HG03064 (cell line): ENCODE measurements at regions not wholly inside any gene's neighbourhood (a gene's known extent, or its start where the extent isn't known, plus 50 kb on each side); places are given as distances from the start of the nearest gene placed in this dataset.
"Not testable (repeated sequence)": the region's sequence is repeated elsewhere in the genome, so short reads cannot be mapped to it uniquely, and the experiment has no call there.

Source experiments
- ATAC-seq: cut with Tn5 transposase; IDR thresholded peaks from one replicate; pipeline ENCODE4 v1.9.1; 2021; ENCODE audit warnings: low read depth; ENCODE audit not compliant: unreplicated experiment

GRCh38 chrX:45845142-45845541 is 644.5 kb upstream of the DIPK2B start:
- no peak for ATAC-seq

GRCh38 chrX:45843518-45843917 is 642.8 kb upstream of the DIPK2B start:
- ATAC-seq = no peak

- no peak for ATAC-seq
Observed at GRCh38 chrX:45842926-45843315, 642.2 kb upstream of the DIPK2B start.

DNA sequence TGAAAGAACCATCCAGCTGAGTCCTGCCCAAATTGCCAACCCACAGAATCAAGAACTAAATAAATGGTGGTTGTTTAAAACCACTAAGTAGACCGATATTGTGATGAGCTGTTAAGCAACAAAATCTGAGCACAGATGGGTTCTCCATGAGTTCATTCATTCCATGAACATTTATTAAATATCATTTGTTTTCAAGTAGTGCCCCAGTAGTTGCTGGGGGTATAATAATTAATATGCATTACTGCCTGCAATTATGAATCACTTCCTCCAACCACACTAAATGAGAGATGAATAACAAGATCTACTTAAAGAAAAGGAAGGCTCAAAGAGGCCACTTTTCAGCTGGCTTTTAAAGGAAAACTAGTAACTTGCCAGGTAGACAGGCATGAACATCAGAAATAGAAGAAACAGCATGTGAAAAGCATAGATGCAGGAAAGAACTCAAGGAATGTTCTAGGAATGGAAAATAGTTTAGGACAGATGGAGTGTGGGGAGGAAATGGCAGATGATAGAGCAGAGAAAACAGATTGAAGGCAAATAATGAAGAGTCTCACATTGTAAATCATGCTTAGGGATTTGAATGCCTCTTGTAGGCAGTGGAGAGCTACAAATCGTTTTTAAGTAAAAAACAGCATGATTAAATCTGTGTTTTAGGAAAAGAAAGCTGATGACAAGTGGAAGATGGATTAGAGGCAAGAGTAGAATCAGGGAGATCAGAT is 641.7 kb upstream of the DIPK2B start:
- no peak for ATAC-seq

GRCh38 chrX:45840411-45840950 is 639.8 kb upstream of the DIPK2B start:
- no peak for ATAC-seq

DNA sequence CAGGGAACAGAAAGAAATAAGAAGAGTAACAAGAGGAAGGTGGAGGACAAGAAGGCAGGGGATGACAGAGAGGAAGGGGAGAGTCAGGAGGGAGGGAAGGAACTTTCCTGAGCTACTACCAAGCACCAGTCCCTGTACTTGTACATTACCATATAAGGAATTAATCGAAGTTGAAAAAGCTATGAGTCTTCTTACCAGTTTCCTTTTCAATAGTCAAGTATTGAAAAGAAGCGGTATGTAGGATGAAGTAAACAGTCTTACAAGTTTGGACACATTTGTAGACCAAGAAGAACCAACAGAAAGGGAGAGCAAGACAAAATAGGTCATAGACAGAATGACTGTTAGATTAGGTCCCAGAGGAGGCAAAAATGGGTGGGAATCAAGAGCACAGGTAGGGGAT is 629.7 kb upstream of the DIPK2B start:
- ATAC-seq = no peak

- ATAC-seq = no peak
Observed at GRCh38 chrX:45824471-45824870, 623.8 kb upstream of the DIPK2B start.

DNA sequence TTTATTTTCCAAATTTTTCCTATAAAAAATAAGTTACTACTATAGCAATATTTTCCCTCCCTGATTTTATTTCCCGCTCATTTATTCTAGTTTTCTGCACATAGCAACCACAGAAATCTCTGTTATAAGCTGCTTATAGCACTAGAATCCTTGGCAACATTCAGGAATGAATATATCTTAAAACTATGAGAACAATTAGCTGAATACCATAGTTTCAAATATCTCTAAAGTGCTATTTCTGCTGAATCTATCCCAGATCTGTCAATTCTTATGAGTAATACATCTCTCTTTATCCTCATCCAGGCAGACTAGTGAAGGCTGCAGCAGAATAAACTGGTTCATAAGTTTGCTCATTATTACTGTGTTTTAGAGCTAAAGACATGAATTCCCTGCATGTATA is 622.9 kb upstream of the DIPK2B start:
- ATAC-seq = no peak

DNA sequence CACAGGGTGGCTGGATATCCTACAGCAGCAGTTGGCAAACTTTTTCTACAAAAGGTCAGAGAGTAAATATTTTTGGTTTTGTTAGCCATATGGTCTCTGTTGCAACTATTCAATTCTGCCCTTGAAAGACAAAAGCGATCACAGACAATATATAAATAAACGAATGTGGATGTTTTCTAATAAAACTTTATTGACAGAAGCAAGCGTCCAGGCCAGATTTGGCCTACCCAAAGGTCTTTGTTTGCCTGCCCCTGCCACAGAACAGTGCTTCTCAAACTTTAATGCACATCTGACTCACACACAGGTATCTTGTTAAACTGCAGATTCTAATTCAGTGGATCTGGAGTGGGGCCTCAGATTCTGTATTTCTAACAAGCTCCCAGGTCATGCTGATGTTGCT is 621.4 kb upstream of the DIPK2B start:
- no peak for ATAC-seq

DNA sequence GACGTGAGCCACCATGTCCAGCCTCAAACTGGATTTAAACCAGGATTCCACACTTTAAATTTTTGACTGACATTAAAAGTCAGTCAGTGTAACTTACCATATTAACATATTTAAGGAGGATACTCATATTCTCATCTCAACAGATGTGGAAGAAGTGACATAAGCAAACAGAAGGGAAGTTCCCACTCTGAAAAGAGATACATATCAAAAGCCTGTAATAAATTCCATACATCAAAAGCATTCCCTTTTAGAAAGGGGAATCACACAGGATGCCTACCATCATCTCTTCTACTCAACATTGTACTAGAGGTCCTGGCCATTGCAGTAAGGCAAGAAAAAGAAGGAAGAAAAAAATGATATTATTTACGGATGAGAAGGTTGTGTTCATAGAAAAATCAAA is 618.2 kb upstream of the DIPK2B start:
- ATAC-seq = no peak

DNA sequence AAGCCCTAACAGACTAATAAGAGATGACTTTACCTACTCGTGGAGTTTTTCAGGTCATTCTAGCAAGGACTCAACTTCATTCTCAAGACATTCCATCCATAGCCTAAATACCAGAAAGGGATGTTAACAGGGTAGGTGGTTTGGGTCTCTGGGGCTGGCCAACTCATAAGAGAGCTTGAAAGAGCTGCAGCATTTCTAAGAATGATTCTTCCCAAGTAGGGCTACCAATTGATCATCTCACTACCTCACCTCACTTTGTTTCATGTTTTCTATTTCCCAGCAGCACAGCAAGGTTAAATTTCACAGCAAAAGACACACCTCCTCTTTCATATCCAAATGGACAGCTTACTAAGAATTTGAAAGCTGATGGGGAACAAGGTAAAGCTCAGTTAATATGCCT is 614.8 kb upstream of the DIPK2B start:
- ATAC-seq = no peak

GRCh38 chrX:45811326-45811725 is 610.6 kb upstream of the DIPK2B start:
- ATAC-seq = no peak

DNA sequence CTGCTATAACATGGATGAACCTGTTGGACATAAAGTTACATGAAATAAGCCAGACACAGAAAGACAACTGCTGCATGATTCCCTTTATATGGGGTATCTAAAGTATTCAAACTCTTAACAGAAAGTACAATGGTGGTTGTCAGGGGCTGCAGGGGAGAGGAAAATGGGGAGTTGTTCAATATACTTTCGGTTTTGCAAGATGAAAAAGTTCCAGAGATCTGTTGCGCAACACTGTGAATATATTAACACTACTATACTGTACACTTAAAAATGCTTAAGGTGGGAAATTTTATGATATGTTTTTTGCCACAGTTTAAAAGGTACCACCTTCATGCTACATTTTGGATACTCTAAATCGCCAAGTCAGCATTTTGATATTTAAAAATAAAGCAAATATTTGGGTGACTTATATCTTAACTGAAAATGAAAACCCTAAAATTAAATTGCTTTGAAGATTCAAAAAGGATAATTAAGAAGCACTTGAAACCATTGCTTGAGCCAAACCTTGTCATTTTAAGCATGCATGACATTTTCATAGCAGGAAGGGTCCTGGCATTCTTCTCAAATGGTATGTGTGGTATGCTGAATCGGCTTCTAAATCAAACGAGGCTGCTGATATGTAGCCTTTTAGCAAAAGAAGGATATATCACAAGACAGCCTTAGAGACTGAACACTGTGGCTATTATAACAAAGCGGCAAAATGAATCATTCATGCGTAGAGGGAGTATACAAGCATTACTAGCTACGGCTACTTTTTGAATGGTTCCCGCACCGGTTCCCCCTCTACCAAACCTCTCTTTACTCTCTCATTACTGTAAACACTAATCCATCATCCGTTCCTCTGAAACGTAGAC is 607.1 kb upstream of the DIPK2B start:
- ATAC-seq = no peak

GRCh38 chrX:45806410-45807121 is 605.9 kb upstream of the DIPK2B start:
- ATAC-seq = peak; percentile 66

- ATAC-seq = no peak
Observed at GRCh38 chrX:45804276-45804675, 603.6 kb upstream of the DIPK2B start.

DNA sequence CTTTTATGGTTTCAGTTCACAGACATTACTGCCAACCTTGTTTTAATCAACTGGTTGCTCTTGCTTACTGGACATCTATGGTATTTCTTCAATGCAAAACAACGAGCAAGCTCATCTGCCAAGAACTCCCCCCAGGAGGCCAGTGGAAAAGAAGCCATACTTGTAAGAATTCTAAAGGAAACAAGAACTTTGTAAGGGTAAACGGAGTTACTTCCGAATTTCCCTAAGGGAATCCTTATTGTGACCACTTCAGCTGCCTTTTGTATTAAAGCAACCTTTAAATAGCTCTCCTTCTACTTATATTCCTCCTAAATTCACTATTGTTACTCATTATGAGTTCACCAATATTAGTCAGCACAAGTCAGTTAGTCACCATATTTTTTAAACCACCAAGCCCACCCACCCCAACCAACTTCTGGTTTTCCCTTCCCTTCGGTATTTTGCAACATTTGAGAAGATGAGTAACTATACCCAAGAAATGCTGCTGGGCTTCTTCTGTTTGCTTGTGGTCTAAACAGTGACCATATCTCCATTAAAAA is 602.8 kb upstream of the DIPK2B start:
- no peak for ATAC-seq

DNA sequence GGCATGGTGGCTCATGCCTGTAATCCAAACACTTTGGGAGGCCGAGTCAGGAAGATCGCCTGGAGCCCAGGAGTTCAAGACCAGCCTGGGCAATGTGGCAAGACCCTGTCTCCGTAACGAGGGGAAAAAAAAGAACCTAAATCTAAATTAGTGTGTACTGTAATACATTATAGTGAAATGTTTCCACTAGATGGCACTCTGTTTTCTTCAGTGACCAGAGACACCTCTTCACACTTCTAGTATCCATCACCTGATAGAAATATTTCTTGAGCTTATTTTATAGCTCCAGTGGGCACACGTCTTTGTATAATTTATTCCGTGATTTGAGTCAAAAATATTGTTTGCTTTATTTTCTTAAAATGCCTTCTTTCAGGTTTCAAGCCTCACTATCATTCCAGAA is 600.9 kb upstream of the DIPK2B start:
- no peak for ATAC-seq

GRCh38 chrX:45800746-45801453 is 600.2 kb upstream of the DIPK2B start:
- ATAC-seq = not testable (repeated sequence)

GRCh38 chrX:45799576-45799975 is 598.9 kb upstream of the DIPK2B start:
- no peak for ATAC-seq

DNA sequence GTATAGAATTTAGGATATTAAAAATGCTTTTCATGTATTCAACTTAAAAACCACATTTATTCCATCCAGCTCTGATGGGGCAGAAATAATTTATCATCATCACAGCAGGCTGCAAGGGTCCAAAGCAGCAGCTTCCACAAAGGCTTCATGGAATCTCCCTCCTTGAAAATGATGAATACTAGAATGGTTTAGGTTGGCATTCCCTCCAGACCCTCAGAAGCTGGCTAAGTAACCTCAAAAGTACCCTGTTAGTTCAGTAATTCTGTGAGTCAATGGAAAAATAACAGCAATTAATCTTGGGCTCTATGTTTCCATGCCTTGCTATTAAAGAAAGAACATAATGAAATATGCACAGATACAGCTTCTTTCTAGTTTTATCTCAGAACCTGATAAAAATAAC is 594.9 kb upstream of the DIPK2B start:
- no peak for ATAC-seq
